ENCODE measurements at regions not wholly inside any gene's neighbourhood (a gene's known extent, or its start where the extent isn't known, plus 50 kb on each side); places are given as distances from the start of the nearest gene placed in this dataset.

DNA sequence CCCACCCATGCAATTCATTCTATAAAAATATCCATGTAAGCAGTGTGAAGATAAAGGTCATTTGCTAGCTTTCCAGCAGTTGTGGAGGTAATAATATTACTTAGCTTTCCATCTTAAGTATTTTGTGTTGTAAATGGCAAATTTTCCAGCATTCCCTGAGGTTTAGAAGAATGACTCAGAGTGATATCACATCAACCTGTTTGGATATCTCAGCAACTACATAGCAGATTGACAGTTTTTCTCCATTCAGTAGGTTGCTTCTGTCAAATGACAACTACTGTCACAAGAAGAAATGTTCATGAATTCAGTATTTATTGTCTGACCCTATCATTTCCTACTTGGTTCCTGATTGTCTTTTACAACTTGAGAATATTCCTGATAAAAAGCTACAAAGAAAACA is 434.9 kb upstream of the GALNTL6 start:
- no peaks in the 10 kb centered on the region for H3K27me3 Mint-ChIP-seq (ENCODE audit: low read depth, unreplicated experiment)
- H4K20me1 ChIP-seq (ENCODE audit: insufficient read depth, low read length): no peaks in the 10 kb centered on the region

DNA sequence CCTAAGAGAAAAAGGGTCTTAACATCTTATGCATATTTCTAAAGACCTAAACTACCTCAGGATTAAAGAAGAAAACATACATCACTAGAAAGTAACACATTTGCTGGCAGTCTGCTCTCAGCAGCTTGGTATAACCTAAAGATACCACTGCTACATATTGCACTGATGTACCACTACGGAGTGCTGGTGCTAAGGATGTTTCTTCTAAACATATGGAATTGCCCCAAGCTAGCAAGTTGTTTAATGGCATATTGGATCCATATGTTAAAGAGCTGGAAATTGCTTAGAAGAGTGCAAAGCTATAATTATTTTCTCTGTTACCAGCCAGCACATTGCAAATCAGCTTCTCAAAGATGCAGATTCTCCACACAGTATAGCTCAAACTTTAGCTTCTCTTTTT is 436.5 kb upstream of the GALNTL6 start:
- DNase-seq (ENCODE audit: low read depth) (no peak), FAIRE-seq (no peak)
- no peaks in the 10 kb centered on the region for H3K4me1 ChIP-seq (ENCODE audit: insufficient read depth, low read length)
- no peak overlapping the region for H3K4me3 Mint-ChIP-seq (ENCODE audit: unreplicated experiment)
- H3K4me3 ChIP-seq (ENCODE audit: insufficient read depth, low read depth, low read length): no peak overlapping the region
- no peaks in the 10 kb centered on the region for H3K9me3 Mint-ChIP-seq (ENCODE audit: unreplicated experiment)
- H3K9me3 ChIP-seq (ENCODE audit: insufficient read depth, low read depth, low read length): no peaks in the 10 kb centered on the region
- TF ChIP-seq EZH2 (IDR thresholded peaks at IDR 0.05; ENCODE audit: insufficient read depth, low read length): no peak
- TF ChIP-seq, protein P1, sequence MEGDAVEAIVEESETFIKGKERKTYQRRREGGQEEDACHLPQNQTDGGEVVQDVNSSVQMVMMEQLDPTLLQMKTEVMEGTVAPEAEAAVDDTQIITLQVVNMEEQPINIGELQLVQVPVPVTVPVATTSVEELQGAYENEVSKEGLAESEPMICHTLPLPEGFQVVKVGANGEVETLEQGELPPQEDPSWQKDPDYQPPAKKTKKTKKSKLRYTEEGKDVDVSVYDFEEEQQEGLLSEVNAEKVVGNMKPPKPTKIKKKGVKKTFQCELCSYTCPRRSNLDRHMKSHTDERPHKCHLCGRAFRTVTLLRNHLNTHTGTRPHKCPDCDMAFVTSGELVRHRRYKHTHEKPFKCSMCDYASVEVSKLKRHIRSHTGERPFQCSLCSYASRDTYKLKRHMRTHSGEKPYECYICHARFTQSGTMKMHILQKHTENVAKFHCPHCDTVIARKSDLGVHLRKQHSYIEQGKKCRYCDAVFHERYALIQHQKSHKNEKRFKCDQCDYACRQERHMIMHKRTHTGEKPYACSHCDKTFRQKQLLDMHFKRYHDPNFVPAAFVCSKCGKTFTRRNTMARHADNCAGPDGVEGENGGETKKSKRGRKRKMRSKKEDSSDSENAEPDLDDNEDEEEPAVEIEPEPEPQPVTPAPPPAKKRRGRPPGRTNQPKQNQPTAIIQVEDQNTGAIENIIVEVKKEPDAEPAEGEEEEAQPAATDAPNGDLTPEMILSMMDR (IDR thresholded peaks at IDR 0.05; ENCODE audit: insufficient read depth, low read depth, low read length): no peak
- H3K27ac Mint-ChIP-seq (ENCODE audit: unreplicated experiment): no peak overlapping the region
- no peaks in the 10 kb centered on the region for H3K27me3 Mint-ChIP-seq (ENCODE audit: low read depth, unreplicated experiment)
- no peaks in the 10 kb centered on the region for H3K27me3 ChIP-seq (ENCODE audit: insufficient read depth, low read length)
- H3K4me2 ChIP-seq (ENCODE audit: low read length): no peak overlapping the region
- peaks cover 14% of the 10 kb centered on the region for H3K4me1 Mint-ChIP-seq (ENCODE audit: low read depth, unreplicated experiment)
- H3K27ac ChIP-seq (ENCODE audit: low read depth, low read length): no peak overlapping the region
- no peaks in the 10 kb centered on the region for H4K20me1 ChIP-seq (ENCODE audit: insufficient read depth, low read length)
- no peaks in the 10 kb centered on the region for H3K36me3 ChIP-seq (ENCODE audit: insufficient read depth, low read length)
- H3K36me3 Mint-ChIP-seq (ENCODE audit: low read depth, unreplicated experiment): no peaks in the 10 kb centered on the region
- H3K9ac ChIP-seq (ENCODE audit: low read length): no peak overlapping the region
- H2AFZ ChIP-seq (ENCODE audit: low read depth, low read length): no peak overlapping the region
- no peaks in the 10 kb centered on the region for H3K79me2 ChIP-seq (ENCODE audit: insufficient read depth, low read length)

More for the DNA sequence above, 434.9 kb upstream of the GALNTL6 start:
- H3K4me3 Mint-ChIP-seq (ENCODE audit: unreplicated experiment): no peak overlapping the region
- peaks cover 14% of the 10 kb centered on the region for H3K4me1 Mint-ChIP-seq (ENCODE audit: low read depth, unreplicated experiment)
- H3K27ac ChIP-seq (ENCODE audit: low read depth, low read length): no peak overlapping the region
- no peaks in the 10 kb centered on the region for H3K79me2 ChIP-seq (ENCODE audit: insufficient read depth, low read length)
- no peaks in the 10 kb centered on the region for H3K9me3 Mint-ChIP-seq (ENCODE audit: unreplicated experiment)
- H3K4me1 ChIP-seq (ENCODE audit: insufficient read depth, low read length): no peaks in the 10 kb centered on the region
- H3K4me3 ChIP-seq (ENCODE audit: insufficient read depth, low read depth, low read length): no peak overlapping the region
- H3K9me3 ChIP-seq (ENCODE audit: insufficient read depth, low read depth, low read length): no peaks in the 10 kb centered on the region
- FAIRE-seq: no peak
- no peak overlapping the region for H3K9ac ChIP-seq (ENCODE audit: low read length)
- no peaks in the 10 kb centered on the region for H3K27me3 ChIP-seq (ENCODE audit: insufficient read depth, low read length)
- no peak overlapping the region for H2AFZ ChIP-seq (ENCODE audit: low read depth, low read length)
- no peak overlapping the region for H3K27ac Mint-ChIP-seq (ENCODE audit: unreplicated experiment)
- no peaks in the 10 kb centered on the region for H3K36me3 Mint-ChIP-seq (ENCODE audit: low read depth, unreplicated experiment)
- peak overlapping the region; percentile 31 for H3K4me2 ChIP-seq (ENCODE audit: low read length)
- TF ChIP-seq, protein P1 (IDR thresholded peaks at IDR 0.05; ENCODE audit: insufficient read depth, low read depth, low read length): no peak
- TF ChIP-seq EZH2 (IDR thresholded peaks at IDR 0.05; ENCODE audit: insufficient read depth, low read length): no peak
- DNase-seq (ENCODE audit: low read depth): peak; percentile 0
- H3K36me3 ChIP-seq (ENCODE audit: insufficient read depth, low read length): no peaks in the 10 kb centered on the region

DNA sequence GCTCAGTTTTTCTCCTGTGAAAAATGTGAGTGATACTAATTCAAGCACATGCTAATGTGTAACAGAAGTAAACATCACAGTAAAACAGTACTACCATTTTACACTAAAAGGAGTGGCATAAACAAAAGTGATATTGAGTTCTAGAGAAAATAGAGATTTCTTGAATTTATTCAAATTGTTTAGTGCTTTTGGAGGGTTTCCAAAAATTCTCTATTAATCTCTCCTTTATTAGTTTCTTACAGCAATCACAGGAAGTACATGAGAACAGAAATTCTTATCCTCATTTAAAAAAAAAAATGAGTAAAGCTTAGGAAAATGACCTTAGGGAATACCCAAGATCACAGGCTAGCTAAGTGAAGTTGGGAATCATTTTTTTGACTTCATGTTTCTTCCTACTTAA is 459.7 kb upstream of the GALNTL6 start:
- H3K9ac ChIP-seq (ENCODE audit: low read length): no peak overlapping the region
- H3K79me2 ChIP-seq (ENCODE audit: insufficient read depth, low read length): no peaks in the 10 kb centered on the region
- Mint-ChIP-seq H3K4me3 (ENCODE audit: unreplicated experiment) (no peak overlapping the region), H3K9me3 (ENCODE audit: unreplicated experiment) (no peaks in the 10 kb centered on the region), H3K4me1 (ENCODE audit: low read depth, unreplicated experiment) (no peaks in the 10 kb centered on the region), H3K27ac (ENCODE audit: unreplicated experiment) (no peak overlapping the region), H3K36me3 (ENCODE audit: low read depth, unreplicated experiment) (no peaks in the 10 kb centered on the region), H3K27me3 (ENCODE audit: low read depth, unreplicated experiment) (no peaks in the 10 kb centered on the region)
- H2AFZ ChIP-seq (ENCODE audit: low read depth, low read length): no peak overlapping the region
- H3K27me3 ChIP-seq (ENCODE audit: insufficient read depth, low read length): no peaks in the 10 kb centered on the region
- H3K27ac ChIP-seq (ENCODE audit: low read depth, low read length): no peak overlapping the region
- H3K4me2 ChIP-seq (ENCODE audit: low read length): no peak overlapping the region
- no peak for TF ChIP-seq EZH2 (IDR thresholded peaks at IDR 0.05; ENCODE audit: insufficient read depth, low read length)
- TF ChIP-seq, protein P1 (IDR thresholded peaks at IDR 0.05; ENCODE audit: insufficient read depth, low read depth, low read length): no peak
- no peak for FAIRE-seq
- DNase-seq (ENCODE audit: low read depth): no peak
- no peak overlapping the region for H3K4me3 ChIP-seq (ENCODE audit: insufficient read depth, low read depth, low read length)
- no peaks in the 10 kb centered on the region for H3K9me3 ChIP-seq (ENCODE audit: insufficient read depth, low read depth, low read length)
- no peaks in the 10 kb centered on the region for H3K36me3 ChIP-seq (ENCODE audit: insufficient read depth, low read length)
- no peaks in the 10 kb centered on the region for H3K4me1 ChIP-seq (ENCODE audit: insufficient read depth, low read length)
- H4K20me1 ChIP-seq (ENCODE audit: insufficient read depth, low read length): no peaks in the 10 kb centered on the region

All from astrocyte (in vitro differentiated cells and primary cell).